GM19452 (cell line): ENCODE measurements at regions not wholly inside any gene's neighbourhood (a gene's known extent, or its start where the extent isn't known, plus 50 kb on each side); places are given as distances from the start of the nearest gene placed in this dataset.

Experiments used
- ATAC-seq: cut with Tn5 transposase; IDR thresholded peaks from one replicate; pipeline ENCODE4 v1.9.1; 2021; ENCODE audit not compliant: unreplicated experiment

DNA sequence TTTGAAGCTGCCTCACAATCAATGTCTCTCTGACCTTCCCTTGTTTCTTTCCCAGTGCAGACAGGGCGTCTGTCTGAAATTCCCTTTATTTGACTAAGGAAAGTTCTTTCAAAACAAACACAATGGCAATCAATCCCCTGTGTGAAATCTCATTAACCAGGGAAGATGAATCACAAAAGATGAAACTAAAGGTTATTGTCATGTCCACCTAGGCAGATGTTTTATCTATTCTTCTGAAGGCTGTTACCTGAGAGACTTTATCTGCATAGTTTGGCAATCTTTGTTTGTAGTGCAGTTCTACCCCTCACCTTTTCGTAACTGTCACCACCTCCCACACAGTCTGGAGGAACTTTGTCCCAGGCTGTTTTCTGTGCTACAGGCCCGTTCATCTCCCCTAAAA, 217.5 kb upstream of the RIOK2 start:
- no peak for ATAC-seq

DNA sequence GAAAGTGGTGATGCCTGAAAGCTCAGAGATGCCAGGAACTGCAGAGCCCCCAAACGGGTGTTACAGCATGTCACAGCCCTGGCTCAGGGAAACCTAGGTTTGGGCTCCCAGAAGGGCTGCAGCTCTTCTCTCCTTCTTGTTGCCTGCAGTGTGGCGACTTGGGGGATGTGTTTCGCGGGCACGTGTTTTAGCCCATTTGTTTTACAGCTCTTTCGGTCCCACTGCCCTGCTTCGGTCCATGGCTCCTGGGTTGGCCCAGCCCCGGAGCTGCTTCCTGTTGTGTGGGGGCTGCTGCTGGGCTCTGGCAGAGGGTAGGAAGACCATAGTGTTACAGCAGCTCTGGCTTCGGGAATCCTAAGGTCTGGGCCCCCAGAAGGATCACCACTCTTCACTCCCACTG, 222.9 kb upstream of the RIOK2 start:
- no peak for ATAC-seq

DNA sequence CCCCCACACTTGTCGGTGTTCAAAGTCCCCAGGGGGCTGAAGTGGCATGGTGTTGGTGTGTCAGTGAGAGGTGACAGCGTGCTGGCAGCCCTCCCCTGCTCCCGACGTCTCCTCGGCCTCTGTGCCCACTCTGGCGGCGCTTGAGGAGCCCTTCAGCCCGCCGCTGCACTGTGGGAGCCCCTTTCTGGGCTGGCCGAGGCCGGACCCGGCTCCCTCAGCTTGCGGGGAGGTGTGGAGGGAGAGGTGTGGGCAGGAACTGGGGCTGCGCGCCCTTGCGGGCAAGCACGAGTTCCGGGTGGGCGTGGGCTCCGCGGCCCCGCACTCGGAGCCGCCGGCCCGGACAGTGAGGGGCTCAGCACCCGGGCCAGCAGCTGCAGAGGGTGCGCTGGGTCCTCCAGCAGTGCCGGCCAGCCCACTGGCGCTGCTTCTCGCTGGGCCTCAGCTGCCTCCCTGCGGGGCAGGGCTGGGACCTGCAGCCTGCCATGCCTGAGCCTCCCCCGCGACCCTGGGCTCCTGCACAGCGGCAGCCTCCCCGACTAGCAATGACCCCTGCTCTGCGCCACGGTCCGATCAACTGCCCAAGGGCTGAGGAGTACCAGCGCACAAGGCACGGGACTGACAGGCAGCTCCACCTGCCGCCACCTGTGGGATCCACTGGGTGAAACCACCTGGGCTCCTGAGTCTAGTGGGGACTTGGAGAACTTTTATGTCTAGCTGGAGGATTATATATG, 224.1 kb upstream of the RIOK2 start:
- no peak for ATAC-seq

DNA sequence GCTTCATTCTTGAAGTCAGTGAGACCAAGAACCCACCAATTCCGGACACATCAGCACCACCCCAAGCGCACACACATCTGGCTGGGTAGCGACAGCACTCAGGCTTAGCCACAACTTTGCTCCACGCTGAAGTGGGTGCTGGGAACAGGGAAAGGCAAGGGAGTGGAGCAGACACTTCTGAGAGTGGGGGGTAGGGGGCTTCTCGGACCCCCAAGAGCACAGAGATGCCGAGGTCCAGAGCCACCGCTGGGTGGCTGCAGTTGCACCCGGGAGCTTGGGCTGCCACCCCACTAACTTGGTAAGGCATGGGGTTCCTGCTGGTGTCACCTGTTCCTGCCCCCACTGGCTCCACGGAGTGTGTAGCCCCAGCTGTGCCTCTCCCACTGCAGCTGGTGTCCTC, 225.3 kb upstream of the RIOK2 start:
- ATAC-seq: no peak

DNA sequence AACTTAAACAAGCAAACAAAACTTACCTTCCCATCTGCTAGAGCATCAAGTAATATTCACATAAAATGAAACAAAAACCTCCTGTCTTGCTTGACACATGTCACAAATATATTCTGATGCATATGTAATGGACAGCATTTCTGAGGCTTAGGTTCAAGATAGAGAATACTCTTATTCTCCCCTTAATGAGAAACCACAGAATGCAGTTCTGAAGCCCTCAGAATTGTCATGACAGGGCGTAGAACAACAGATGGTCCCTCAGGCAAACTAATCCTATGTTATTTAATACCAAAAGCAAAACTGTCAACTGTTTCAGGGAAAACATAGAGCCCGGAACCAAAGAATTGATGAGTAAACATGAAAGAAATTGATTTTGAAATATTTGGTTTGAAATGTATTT, 229.9 kb upstream of the RIOK2 start:
- no peak for ATAC-seq

DNA sequence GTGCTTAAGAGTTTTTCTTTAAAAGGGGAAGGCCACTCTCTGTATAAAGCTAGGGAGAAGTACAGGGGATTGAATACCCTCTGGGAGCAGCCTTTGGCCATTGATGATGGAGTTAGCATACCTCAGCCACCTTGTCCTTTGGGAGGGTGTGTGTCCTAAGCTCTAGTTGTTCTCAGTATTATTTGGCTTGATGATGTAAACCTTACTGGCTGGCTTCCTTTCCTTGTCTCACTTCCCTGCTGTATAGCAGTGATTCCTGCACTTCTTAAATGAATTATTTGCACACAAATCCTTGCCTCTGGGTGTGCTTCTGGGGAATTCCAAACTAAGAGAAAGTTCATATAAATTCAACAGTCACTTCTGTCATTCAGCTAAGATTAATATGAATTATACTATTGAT, 234.9 kb upstream of the RIOK2 start:
- ATAC-seq: no peak

DNA sequence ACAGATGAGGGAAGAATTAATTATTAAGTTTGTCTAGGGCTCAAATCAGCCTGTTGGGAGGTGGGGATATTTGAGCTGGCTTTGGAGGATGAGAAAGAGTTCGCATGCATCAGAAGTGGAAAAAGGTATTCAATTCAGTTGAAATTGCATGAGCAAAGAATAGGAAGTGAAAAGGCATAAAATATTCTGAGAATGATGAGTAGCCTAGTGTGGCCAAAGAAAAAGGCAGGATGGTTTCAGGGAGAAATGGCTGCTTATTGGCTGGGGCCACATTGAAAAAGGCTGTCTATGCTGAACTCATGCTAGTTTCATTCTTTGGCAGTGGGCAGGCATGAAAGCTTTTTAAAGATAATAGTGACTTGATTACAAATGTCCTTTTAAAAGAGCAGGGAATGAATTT, 235.4 kb upstream of the RIOK2 start:
- no peak for ATAC-seq

DNA sequence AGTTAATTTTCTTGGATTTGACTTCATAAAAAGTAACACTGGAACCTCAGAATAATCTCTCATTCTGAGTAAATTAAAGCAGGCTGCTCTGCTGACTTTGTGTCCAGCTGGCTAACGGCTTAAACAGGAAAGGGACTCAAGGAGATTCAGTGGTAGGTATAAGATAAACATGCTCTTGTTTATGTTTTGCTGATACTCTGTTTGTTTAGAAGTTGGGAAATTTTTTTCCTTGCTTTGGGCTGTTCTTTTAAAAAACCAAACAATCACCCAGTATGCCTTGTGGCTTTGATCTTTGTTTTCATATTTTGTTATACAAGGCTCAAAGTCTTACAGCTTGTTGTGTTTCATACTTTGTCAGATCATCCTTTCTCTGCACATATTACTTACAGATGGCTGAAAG, 237.6 kb upstream of the RIOK2 start:
- no peak for ATAC-seq

DNA sequence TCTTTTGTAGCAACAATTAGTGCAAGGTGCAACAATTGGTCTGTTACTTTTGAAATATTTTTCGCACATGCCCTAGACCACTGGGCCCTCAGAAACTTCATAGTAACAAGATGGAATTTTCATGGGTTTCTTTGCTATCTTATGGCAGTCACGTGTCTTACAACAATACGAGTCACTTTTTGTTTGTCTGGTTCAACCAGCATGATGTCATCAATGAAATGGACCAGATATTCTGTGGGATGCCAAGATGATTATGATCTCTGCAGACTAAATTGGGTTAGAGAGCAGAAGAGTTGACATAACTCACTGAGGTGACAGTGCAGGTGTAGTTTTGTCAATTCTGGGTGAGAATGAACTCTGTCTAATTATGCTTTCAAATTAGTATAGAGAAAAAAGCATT, 239.6 kb upstream of the RIOK2 start:
- no peak for ATAC-seq

DNA sequence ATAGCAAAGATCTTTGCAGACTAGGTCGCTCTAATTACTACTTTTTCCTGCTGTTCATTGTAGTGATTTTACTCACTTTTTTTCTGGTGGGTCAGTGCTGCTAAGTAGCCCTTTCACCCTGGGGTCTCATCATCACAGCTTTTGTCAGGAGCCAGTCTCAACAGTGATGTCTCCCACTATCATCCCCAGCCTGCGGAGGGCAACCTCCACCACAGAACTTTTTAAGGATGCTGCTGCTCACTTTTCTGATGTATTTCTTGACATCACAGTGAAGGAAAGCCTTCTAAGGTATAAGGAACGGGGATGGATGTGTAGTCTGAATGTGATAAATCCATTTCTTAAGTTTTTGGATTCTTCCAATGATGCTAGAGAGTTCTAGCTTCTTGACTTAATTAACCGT, 242.5 kb upstream of the RIOK2 start:
- ATAC-seq: no peak

DNA sequence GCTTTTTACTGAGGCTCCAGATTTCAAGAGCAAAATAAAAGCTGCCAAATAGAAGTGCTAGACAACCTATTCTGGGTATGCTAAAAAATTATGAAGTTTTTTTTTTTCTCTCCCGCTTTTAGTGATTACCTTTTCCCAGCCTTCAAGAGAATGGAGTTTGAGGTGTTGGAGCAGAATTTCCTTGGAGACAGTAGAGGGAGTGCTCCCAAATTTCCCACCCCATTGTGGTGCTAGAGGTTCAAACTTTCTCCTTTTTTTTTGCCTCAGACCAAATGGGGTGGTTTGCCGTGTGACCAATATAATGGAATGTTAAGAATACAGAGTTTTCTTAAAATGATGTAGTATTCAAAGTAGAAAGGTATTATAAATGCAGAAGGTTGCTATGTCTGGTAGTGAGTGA, 244.2 kb upstream of the RIOK2 start:
- no peak for ATAC-seq

DNA sequence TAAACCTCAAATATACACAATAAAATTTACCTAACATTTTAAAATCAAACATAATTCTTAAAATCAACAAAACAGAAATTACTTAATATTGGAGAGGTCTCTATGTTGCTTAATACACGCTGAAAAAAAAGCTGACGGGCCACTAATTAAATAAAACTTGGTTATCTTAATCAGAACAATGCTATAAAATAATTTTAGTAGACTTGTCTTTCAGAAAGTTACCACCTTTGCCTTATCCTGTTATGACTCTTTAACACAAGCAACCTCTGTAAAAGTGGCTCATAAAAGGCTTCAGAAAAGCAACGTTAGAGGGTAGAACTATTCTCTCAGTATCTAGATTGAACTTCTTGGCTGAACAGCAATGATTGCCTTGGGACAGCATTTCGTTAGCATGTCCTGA, 251.0 kb upstream of the RIOK2 start:
- no peak for ATAC-seq

DNA sequence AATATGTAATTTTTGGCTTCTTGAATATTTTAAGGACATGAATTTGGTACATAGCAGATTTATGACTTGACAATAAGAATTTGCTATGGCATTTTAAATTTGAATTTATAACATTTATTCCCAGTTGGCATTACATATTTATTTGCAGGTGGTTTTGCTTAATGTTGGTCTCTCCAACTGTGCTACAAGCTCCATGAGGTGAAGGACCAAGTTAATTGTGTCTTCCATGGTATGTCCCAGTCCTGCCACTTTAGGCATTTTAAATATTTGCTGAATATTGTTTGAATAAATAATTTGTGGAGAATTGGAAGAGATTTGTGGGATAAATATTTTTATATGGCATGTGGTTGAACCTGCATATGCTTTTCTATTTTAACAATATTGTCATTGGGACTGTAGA, 253.4 kb upstream of the RIOK2 start:
- no peak for ATAC-seq

DNA sequence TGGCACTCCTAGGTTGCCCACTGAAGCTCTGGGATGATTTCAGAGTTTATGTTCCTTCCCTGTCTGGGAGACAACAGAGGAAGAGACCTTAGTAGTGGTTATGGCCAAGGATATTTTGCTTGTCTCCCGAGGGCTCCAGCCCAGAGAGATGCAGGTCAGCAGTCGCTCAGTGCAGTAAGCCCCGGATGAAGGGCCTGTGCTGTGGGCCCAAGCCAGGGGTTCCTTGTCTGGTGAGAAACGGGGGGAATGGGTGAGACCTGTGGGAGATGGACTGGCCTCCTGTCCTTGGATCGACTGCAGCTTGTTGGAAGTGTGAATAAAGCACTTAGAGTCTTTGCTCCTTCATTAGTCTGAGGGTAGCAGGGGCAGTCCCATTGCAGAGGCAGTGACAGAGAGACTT, 260.7 kb upstream of the RIOK2 start:
- ATAC-seq: no peak

DNA sequence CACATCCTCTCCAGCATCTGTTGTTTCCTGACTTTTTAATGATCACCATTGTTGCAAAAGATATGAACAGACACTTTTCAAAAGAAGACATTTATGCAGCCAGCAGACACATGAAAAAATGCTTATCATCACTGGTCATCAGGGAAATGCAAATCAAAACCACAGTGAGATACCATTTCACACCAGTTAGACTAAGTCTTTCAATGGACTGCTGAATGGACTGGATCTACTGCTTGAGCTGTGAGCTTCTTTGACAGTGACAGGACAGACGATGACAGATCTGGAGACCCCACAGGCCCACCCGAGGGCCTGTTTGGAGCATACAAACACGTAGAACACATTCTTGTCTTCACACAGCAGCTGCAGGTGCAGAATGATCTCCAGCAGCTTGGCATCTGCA, 266.1 kb upstream of the RIOK2 start:
- no peak for ATAC-seq

DNA sequence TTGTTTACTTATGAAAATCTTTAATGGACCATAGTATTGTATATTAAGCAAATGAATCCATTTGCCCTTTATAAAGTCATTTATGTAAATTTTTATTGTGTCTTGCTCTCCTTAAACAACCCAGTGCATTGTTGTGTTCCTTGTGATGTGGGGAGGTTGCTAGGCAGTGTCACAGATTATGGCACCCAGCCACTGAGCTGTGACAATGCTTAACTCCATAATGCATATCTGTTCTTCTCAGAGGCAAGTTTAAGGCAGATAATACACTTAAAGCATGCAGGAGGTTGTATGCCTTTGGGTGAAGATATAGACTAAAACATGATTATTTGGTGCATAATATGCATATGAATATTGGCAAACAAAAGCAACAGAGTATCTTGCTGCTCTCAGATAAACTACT, 269.6 kb upstream of the RIOK2 start:
- no peak for ATAC-seq

DNA sequence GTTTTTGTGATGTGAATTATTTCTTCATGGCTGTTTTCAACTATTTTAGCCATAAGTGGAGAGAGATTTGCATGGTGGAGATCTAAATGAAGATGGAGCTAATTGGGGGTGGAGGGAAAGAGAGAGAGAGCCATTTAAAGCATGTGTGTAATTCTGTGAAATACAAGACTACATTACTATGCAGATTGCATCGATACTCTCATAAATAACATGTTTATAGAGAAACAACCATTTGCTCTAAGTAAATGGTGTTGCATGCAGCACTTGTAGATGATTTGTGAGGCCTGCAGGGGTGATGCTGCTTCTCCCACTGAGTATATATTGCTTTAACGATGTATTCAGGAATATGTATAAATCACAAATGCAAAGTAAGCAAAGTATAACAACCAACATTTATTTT, 270.2 kb upstream of the RIOK2 start:
- no peak for ATAC-seq

DNA sequence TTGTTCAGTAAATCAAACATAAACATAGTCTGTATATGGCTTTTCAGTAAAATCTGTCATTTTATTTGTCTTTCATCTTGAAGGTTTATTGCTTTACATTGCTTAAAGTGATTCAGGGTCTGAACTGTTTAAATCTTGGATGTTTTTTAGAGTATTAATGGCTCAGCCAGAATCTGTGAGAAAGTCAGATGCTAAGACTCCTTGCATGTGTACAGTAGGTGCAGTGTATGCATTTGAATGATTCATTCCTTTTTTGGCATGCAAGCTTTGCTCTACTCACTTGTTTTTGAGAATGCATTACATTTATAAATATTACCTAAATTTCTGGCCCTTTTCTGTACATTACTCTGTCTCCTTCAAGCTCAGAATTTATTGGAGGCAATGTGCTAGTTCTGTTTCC, 271.0 kb upstream of the RIOK2 start:
- no peak for ATAC-seq

DNA sequence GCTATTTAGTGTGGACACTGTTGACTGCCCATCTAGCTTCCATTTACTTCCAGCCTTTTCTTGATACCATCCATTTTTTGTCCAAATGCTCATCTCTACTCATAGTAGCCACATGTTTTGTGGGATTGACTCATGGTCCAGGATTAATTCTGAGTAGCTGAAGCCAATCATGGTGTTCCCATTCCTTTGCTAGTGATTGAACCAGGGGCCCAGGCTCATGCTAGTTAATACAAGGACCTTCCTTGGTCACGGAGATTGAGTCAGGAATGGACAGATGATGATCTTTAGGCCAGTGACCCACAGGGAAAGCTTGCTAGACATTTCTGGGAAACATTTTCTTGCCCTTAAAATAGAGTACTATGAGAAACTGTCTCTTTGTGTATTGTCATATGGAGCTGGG, 272.9 kb upstream of the RIOK2 start:
- ATAC-seq: no peak

DNA sequence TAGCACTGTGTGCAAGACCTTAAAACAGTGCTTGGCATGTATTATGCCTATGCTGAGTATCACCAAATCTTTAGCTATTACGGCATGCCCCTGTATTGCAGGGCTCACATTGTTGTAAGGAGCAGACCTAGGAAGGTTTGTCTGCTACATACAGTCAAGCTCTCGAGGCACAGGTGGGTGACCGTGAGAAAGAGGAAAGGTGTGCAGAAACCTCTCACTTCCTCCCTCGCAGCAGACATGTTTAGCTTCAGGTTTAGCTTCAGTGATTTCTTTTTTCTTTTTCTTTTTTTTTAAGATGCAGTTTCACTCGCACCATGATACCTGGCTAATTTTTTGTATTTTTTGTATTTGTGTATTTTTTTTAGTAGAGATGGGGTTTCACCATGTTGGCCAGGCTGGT, 275.8 kb upstream of the RIOK2 start:
- no peak for ATAC-seq

DNA sequence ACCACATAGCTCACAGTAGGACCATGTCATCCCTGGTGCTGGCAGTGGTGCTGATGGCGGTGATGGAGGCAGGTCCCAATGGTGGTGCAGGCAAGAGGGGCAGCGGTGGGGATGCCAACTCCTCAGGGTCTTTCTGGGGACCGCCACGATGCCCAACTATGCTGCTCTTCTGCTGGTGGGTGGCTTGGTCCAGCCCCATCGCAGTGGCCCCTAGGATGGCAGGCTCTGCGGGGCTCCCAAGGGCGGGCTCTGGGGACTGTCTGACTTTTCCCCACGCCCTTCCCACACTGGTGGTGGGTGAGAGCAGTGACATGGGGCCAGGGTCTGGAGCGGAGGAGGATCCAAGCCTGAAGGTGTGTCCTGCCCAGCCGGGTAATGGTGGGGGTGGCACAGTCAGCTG, 288.9 kb upstream of the RIOK2 start:
- no peak for ATAC-seq

DNA sequence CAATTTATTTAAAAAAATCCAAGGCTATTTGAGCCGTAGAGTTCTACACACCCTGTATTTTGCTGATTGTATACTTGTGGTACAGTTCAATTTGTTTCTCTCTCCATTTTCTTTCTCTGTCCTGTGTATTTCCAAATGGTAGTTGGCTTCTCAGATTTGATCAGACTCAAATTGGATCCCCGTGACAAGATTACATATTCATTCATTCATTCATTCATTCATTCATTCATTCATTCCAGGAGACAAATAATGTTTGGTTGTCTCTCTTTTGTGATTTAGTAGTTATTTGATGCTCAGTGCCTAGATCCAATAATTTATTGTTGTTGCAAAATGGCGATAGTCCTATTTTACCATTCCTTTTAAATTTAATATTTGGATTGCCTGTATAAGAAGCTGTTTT, 292.8 kb upstream of the RIOK2 start:
- ATAC-seq: no peak

DNA sequence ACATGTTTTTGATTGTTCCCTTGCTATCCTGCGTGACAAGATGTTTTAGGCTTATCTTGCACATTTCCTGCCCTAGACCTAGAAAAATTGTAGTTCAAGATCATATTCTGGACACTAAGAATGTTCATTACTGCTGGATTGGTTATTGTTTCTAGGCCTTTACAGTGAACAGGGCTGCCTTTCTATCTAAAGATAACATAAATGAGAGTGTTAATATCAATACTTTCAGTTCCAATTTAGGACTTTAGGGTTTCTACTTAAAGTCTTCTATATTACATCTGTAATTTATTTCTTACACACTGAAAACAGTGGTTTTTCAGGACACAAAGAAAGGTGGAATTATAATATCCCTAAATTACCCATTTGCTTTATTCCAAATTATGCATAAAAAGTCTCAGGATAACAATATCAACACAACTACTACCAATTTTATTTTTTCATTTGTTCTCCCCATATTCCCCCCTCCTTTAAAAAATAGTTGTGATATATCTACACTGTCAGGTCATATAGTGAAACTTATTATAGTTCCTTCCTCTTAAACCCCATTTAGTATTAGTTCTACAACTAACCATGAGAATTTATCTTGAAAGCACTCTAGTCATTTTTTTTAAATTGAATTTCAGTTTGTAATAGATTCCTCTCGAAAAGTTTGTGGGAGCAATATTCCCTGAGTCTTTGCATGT, 293.9 kb upstream of the RIOK2 start:
- no peak for ATAC-seq
